GM23248 (cell line): ENCODE measurements at regions not wholly inside any gene's neighbourhood (a gene's known extent, or its start where the extent isn't known, plus 50 kb on each side); places are given as distances from the start of the nearest gene placed in this dataset.

ENCODE experiments used
- EZH2 ChIP-seq: fragments of 200-600 bp; sonication (generic); IDR thresholded peaks from 2 replicates; pipeline ENCODE4 v1.6.1; 2018; ENCODE audit warnings: antibody characterized with exemption, mild to moderate bottlenecking; ENCODE audit not compliant: insufficient read depth, poor library complexity, severe bottlenecking
- EZH2phosphoT487 ChIP-seq: fragments of 200-600 bp; sonication (generic); IDR thresholded peaks from 2 replicates; pipeline ENCODE4 v1.6.1; 2018; ENCODE audit warnings: antibody characterized with exemption, moderate library complexity, mild to moderate bottlenecking, low read depth; ENCODE audit not compliant: insufficient read depth

DNA sequence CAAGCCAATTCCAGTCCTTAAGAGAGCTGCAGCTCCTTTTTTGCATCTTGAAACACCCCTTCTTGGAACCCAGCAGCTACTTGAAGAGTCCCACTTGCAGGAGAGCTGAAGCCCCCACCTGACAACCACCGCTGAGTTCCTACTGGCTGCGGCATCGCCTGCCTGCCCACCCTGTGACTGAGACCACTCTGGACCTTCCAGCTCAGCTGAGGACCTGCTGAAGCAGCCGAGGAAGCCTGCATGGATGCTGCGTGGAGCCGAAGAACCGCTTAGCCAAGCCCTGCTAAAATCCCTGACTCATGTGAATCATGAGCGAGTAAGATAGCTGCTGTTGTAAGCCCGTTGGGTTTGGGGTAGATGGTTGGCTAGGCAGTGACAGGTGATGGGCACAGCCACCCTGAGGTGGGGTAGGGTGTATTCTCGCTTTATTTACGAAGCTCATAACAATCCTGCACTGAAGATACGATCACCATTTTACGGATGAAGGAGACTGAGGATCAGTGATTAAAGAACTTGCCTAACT lies 78.4 kb downstream of the INHBB start:
- no peak for TF ChIP-seq EZH2
- TF ChIP-seq EZH2phosphoT487 = no peak
